HG03432 (cell line): ENCODE measurements at regions not wholly inside any gene's neighbourhood (a gene's known extent, or its start where the extent isn't known, plus 50 kb on each side); places are given as distances from the start of the nearest gene placed in this dataset.
"Not testable (repeated sequence)": the region's sequence is repeated elsewhere in the genome, so short reads cannot be mapped to it uniquely, and the experiment has no call there.

Experiments
- ATAC-seq: cut with Tn5 transposase; IDR thresholded peaks from one replicate; pipeline ENCODE4 v1.9.1; 2021; ENCODE audit warnings: mild to moderate bottlenecking, moderate library complexity; ENCODE audit not compliant: unreplicated experiment

GRCh38 chr5:34420191-34420590 lies 235.9 kb upstream of the RAI14 start:
- not testable (repeated sequence) for ATAC-seq

GRCh38 chr5:34436761-34437501 lies 219.2 kb upstream of the RAI14 start:
- no peak for ATAC-seq

- ATAC-seq: no peak
These were observed 216.5 kb upstream of the RAI14 start for GRCh38 chr5:34439601-34440000.

GRCh38 chr5:34441767-34442166 lies 214.4 kb upstream of the RAI14 start:
- not testable (repeated sequence) for ATAC-seq

- no peak for ATAC-seq
These were observed 208.7 kb upstream of the RAI14 start for GRCh38 chr5:34447424-34447823.

GRCh38 chr5:34449639-34450038 lies 206.5 kb upstream of the RAI14 start:
- ATAC-seq: no peak

- no peak for ATAC-seq
These were observed 205.8 kb upstream of the RAI14 start for GRCh38 chr5:34450338-34450737.

GRCh38 chr5:34452170-34452828 lies 203.8 kb upstream of the RAI14 start:
- ATAC-seq: no peak

- no peak for ATAC-seq
These were observed 201.0 kb upstream of the RAI14 start for GRCh38 chr5:34455098-34455497.

- no peak for ATAC-seq
These were observed 196.2 kb upstream of the RAI14 start for GRCh38 chr5:34459908-34460307.

GRCh38 chr5:34460496-34460895 lies 195.6 kb upstream of the RAI14 start:
- ATAC-seq: no peak

- ATAC-seq: no peak
These were observed 191.3 kb upstream of the RAI14 start for GRCh38 chr5:34464829-34465228.

- ATAC-seq: not testable (repeated sequence)
These were observed 190.8 kb upstream of the RAI14 start for GRCh38 chr5:34465301-34465700.

GRCh38 chr5:34466519-34467388 lies 189.4 kb upstream of the RAI14 start:
- not testable (repeated sequence) for ATAC-seq

GRCh38 chr5:34467436-34467835 lies 188.7 kb upstream of the RAI14 start:
- ATAC-seq: no peak

GRCh38 chr5:34467984-34468383 lies 188.1 kb upstream of the RAI14 start:
- ATAC-seq: peak; percentile 66

- ATAC-seq: no peak
These were observed 186.2 kb upstream of the RAI14 start for GRCh38 chr5:34469971-34470370.

GRCh38 chr5:34474573-34475021 lies 181.5 kb upstream of the RAI14 start:
- peak; percentile 57 for ATAC-seq

GRCh38 chr5:34475249-34475966 lies 180.7 kb upstream of the RAI14 start:
- ATAC-seq: no peak

- no peak for ATAC-seq
These were observed 179.1 kb upstream of the RAI14 start for GRCh38 chr5:34476941-34477565.
